GM19463 (cell line): ENCODE measurements at regions not wholly inside any gene's neighbourhood (a gene's known extent, or its start where the extent isn't known, plus 50 kb on each side); places are given as distances from the start of the nearest gene placed in this dataset.

ENCODE experiments used
- ATAC-seq: cut with Tn5 transposase; IDR thresholded peaks from one replicate; pipeline ENCODE4 v1.9.1; 2021; ENCODE audit warnings: mild to moderate bottlenecking, moderate library complexity; ENCODE audit not compliant: unreplicated experiment

DNA sequence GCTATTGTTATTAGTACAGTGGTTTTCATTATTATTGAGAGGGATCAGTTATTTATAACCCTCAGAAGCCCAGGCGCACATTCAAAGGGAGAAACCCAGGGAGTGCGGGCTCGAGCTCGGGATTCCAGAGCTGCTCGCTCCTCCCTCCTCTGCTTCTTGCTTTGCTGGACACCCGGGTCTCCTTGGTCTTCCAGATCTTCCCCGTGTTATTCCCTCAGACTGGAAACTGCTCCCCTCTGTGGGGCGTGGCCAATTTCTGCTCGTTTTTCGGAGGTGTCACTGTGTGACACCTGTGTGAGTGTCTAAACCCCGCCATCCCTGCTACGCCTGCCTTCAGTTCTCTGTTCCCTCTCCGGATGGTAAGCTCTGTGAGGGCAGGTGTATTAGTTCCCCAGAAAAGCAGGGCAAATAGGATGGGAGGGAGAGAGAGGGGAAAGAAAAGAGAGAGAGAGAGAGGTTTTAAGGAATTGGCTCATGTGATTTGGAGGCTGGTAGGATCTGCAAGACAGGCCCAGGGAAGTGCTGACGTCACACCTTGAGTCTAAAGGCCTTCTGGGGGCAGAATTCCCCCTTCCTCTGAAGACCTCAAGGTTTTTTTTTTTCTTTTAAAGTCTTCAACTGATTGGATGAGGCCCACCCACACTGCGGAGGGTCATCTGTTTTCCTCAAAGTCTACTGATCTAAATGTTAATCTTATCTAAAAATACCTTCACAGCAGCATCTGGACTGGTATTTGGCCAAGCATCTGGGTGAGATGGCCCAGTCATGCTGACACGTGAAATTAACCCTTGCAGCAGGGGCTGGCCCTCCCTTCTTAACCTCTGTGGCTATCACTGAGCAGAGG, 457.3 kb upstream of the ID2 start:
- ATAC-seq = no peak

DNA sequence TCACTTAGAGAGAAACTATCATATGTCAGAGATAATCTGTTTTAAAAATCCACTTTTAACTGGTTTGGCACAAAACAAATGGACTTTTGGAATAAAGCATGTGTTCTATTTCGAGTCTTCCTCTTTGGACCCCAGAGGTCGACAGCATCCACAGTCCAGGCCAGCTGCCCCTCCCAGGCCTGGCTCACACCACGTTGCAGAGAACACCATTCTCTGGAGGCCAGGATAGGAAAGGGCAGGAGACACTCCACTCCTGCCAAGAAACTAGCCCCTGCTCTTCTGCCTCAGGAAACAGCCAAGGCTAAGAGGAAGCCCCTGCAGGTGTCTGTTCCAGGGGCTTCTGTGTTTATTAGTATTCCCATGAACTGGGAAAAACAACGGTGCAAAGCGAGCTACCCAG, 456.6 kb upstream of the ID2 start:
- ATAC-seq = no peak

DNA sequence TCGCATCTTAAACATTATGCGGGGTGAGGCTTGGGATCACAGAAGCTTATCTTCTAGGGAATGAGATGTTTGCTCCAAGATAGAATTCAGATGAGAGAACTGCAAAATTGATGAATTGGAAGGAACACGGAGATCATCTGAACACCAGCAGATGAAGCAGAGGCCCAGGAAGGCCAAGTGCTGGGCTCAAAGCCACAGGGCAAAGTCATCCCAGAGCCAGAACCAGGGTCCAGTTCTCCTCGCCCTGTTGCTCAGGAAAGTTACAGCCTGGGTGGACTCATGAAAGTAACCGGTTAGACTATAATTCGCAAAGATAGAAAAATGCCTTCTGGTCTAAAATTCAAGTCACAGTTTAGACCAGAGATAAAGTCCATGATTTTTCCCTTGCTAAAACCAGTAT, 456.1 kb upstream of the ID2 start:
- no peak for ATAC-seq

- ATAC-seq = peak; percentile 88
Measured at GRCh38 chr2:8229546-8229986, 452.3 kb upstream of the ID2 start.

- no peak for ATAC-seq
Measured at GRCh38 chr2:8230466-8230865, 451.4 kb upstream of the ID2 start.

DNA sequence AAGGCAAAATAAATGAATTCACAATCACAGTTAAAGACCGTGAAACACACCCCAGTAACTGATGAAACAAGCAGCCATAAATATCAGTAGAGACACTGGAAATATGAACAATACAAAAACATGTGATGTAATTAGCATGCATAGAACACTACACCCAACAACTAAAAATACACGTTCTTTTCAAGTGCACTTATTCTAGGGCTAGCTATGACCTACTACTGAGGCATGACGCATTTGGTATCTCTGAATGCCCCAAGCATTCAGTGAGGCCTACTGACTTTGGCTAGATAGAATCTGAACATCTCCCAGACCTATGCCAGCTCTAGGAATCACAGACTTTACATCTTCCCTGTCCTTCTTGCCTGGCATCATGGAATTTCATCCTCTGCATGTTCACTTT, 450.0 kb upstream of the ID2 start:
- no peak for ATAC-seq

DNA sequence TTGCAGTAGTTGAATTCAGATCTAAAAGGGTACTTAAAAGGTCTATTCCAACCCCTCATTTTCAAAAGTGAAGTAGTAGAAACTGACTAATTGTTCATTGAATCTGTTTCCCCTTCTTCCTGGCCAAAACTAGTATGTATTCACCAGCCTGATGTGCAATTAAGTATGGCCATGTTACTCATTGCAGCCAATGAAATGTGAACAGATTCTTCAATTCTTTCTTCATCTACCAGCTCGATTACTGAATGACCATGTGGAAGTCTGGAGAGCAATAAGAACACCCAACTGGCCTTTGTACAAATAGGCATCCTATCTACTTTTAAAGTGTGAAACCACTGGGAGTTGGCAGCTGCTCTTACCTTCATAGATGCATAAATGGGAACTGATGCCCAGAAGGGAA, 449.0 kb upstream of the ID2 start:
- ATAC-seq = no peak

DNA sequence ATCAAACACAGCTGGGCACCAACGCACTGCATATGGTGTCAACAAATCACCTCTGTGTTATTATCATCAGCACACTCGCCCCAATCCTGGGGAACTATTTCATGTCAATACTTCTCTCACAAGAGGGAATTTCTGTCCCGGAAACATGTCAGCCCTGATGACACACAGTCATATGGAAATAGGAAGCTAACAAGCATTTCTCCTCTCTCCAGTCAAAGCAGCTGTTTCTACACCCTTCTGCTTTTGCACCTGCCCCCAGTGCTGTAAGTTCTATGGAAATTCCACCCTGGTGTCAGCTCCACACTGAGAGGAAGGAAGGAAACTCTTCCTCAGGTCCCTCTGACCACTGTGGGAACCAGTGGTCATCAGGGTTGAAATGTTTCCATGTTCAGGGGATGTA, 447.6 kb upstream of the ID2 start:
- ATAC-seq = peak; percentile 27

- peak; percentile 91 for ATAC-seq
Measured at GRCh38 chr2:8234757-8235374, 447.0 kb upstream of the ID2 start.

- no peak for ATAC-seq
Measured at GRCh38 chr2:8235419-8235818, 446.4 kb upstream of the ID2 start.

GRCh38 chr2:8236391-8236790, 445.5 kb upstream of the ID2 start:
- ATAC-seq = no peak

GRCh38 chr2:8238521-8239230, 443.2 kb upstream of the ID2 start:
- ATAC-seq = no peak

- ATAC-seq = no peak
Measured at GRCh38 chr2:8239531-8240088, 442.2 kb upstream of the ID2 start.

DNA sequence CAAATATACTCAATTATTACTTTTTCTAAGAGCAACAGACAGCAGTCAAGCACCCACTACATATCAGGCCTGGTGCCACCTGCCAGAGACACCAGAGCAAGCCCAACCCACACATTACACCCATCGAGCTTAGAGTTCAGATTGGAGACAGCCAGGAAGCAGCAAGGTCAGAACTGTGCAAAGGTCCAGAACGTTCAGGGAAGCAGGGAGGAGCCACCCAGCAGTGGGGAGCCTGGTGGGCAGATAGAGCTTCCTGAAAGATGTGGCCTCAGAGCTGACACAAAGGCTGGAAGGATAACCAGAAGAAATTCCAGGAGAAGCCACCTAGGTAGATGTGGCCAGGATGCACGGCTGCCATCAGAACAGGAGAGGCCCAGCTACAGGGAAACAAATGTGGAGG, 440.5 kb upstream of the ID2 start:
- no peak for ATAC-seq

- no peak for ATAC-seq
Measured at GRCh38 chr2:8242739-8243138, 439.1 kb upstream of the ID2 start.

DNA sequence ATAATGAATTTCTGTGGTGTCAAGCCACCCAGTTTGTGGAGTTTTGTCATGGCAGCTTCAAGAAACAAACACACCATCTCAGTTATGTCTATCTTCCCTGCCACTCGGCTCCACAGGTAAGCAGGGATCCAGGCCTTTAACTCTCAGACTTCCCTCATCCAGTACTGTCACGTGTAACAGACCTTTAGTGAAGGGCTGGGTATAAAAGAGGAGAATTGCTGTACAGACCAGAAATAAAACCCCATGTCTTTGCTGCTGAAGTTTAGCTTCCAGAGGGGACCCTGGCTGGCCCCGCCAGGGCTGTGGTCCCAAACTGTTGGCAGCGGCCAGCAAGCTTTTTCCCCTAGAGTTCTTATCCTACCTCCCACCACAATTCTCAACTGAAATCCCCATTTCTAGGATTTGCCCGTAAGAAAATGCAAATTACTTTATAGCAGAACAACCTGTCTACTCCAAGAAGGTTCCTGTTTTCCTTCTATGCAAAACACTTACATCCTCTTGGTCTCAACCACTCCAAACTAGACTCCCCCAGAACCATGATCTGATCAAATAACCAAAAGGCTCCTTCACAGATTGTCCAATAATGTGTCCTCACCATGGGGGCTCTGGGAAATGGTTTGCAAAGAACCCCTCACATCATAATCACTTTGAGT, 438.0 kb upstream of the ID2 start:
- ATAC-seq = no peak

GRCh38 chr2:8244639-8245038, 437.2 kb upstream of the ID2 start:
- no peak for ATAC-seq

DNA sequence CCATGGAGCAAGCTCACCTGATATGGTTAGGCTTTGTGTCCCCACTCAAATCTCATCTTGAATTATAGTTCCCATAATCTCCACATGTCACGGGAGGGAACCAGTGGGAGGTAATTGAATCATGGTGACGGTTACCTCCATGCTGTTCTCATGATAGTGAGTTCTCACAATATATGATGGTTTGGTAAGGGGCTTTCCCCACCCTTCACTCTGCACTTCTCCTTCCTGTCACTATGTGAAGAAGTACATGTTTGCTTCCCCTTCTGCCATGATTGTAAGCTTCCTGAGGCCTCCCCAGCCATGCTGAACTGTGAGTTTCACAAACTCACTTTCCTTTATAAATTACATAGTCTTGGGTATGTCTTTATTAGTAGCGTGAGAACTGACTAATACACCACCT, 435.7 kb upstream of the ID2 start:
- ATAC-seq = no peak

DNA sequence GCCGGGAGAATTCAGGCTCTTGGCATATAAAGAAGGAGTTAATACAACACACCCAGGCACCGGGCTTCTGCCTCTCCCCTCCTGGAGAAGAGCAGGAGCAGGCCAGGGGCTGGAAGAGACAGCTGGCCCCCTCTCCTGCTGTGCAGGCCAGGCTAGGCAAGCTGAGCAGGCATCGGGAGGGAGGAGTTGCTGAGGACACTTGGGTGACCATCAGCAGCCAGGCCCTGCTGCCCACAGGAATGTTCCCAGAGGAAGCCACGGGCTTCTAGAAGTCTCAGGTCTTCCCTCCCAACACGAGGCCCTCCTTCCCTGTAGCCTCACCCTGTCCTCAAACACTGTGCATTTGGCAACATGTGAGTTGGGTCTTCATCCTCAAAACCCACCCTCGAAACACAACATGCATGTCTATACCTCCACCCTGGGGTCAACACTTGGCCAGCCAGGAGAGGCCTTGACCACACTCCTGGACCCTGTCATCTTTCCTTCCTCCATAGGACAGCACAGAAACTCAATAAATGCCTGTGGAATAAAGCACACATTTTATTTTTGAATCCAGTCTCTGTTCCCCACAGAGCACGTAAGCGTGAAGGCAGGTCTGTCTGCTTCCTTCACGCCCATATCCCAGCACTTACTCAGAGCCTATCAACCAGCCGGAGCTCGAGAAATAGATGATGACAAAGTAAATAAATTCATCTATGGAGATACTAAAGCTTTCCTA, 433.8 kb upstream of the ID2 start:
- ATAC-seq = no peak

DNA sequence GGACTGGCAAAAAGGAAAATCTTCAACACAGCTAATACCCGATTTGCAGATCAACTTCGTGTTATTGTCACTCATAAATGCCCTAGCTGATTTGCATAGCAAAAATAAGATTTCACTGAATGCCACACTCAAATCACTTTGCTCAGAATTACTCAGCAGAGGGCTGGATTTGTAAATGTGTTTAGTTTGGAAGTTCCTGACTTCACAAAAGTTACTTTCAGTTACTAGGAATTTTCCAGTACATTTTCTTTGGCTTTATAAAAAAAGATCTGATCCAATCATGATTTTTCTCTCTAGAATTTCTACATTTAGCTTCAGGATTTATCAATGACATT, 433.3 kb upstream of the ID2 start:
- ATAC-seq = no peak

- ATAC-seq = no peak
Measured at GRCh38 chr2:8249141-8249540, 432.7 kb upstream of the ID2 start.
